ENCODE measurements at regions not wholly inside any gene's neighbourhood (a gene's known extent, or its start where the extent isn't known, plus 50 kb on each side); places are given as distances from the start of the nearest gene placed in this dataset.
A peak's percentile ranks its signal among the peaks of the same experiment; 100 is the strongest.

GRCh38 chr11:15575409-15575808, 460.7 kb downstream of the INSC start:
- intact Hi-C loops (cut with DNase I) = no loop called here
- DNase-seq = no peak

- DNase-seq = peak in 1 of 10 donors; percentile 56
- intact Hi-C loops (cut with DNase I) = no loop called here
Measured at GRCh38 chr11:15576769-15577168, 462.0 kb downstream of the INSC start.

GRCh38 chr11:15577519-15577918, 462.8 kb downstream of the INSC start:
- intact Hi-C loops (cut with DNase I) = no loop called here
- no peak for DNase-seq

DNA sequence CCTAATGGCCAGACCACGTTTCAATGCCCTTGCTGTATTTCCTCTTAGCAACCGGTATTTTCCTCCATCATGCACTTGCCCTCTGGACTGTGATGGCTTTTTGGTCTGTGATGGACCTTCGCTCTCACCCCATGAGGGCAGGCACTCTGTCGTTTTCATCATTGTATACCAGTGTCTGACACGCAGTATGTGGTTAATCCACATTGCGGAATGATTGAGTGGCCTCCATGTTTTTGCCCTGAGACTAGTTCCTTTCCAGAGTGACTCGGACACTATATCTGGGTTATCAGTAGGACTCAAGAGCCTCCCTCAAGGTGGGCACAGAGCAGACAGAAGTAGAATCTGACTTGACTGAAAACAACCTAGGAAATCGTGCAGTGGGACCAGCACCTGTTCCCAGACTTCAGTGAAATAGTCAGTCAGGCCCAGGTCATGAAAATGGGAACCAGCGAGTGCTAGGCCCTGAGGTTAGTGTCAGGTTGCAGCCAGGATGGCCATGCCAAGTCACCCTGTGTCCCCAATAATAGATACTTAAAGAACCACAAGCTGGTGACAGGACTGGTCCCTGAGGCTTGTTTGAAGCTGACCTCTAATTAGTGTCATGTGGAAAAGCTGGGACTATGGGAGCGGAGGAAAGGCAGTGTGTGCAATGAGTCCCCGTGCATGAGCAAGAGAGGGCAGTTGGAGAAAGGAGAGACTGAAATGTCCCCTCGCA, 464.7 kb downstream of the INSC start:
- intact Hi-C loops (cut with DNase I) = no loop called here

GRCh38 chr11:15580056-15580774, 465.5 kb downstream of the INSC start:
- intact Hi-C loops (cut with DNase I) = no loop called here
- no peak for DNase-seq

More for the DNA sequence above, 464.7 kb downstream of the INSC start:
- DNase-seq = no peak

DNA sequence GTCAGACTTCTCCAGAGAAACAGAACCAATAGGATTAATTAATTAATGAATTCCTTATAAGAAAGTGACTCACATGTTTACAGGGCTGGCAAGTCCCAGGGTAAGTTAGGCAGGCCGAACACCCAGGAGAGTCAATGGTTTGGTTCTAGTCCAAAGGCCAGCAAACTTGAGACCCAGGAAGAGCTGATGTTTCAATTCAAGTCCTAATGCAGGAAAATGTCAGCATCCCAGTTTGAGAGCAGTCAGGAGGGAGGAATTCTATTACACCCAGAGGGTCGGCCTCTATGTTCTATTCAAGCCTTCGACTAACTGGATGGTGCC, 466.0 kb downstream of the INSC start:
- no peak for DNase-seq
- intact Hi-C loops (cut with DNase I) = no loop called here

DNA sequence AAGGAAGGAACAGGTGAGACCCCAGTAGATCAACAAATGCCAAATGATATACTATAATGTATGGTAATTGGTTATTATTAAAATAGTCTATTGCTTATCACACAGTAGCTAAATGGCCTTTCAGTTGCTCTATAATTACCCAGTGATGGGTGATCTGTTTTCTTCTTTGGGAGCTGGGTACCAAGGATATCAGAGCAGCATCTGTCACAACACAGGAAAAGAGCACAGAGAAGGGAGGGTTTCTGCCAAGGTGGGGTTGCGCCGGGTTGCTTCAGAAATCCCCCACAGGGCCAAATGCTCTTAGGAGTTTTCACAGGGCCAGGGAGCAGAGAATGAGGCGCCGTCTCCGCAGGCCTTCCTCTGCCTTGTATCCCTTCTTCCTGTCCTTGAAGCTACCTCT, 469.4 kb downstream of the INSC start:
- intact Hi-C loops (cut with DNase I) = no loop called here
- no peak for DNase-seq

DNA sequence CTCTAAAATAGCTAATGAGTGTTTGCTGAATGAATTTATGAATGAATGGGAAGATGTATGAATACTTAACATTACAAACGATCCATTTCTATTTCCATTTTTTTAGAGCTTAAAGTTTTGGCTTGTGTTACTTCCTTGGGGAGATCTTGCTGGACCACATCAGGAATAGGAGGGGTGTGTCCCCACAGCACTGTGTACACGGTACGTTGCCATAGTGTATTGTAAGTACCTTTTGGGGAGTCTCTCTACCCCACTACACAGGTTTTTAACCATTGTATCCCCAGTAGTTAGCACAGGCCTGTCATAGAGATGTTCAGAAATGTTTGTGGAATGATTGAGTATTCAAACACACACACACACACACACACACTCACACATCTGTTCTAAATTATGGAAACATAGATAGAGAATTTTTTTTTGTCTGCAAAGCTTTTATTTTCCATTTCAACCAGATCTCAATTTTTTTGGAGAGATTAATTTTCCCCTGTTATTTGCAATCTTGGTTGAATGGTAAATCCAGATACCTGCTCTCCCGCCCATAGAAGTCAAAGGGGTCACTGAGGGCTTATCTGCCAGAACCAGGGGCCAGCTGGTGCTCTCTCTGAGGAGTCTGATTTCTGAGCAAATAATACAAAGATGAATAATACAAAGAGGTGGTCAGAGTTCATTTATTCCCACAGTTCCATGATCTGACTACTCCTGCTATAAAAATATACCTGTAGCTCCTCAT, 471.0 kb downstream of the INSC start:
- intact Hi-C loops (cut with DNase I) = no loop called here
- DNase-seq = no peak

DNA sequence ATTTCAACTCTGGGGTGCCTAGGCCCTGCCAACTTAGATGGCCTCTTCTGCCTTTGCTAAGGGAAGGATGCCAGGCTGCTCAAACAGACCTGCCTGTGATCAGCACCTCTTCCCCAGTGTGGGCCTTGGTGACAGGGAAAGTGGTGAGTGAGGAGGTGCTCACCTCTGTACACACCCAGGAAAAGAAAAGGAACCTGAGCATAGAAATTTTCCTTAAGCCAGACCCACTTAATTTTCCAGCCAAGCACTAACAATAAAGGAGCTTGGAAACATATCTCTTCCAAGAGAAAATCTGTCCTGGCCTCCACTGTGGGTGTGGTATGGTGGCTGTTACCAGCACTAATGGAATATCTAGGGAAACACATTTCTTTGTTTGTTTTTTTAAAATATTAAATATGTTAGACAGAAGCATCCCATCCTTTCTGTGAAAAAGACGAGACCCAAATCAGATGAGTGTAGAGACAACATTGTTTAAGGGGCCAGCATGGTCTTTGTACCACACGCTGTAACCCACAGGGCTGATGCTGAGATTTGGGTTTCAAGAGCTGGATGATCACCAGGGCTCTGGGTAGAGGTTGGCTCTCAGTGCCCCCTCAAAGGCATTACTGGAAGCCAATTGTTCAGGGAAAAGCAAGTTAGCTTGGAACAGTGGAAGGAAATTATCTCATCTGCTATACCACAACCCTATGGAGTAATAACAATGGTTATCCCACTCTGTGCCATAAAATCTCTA, 472.2 kb downstream of the INSC start:
- no peak for DNase-seq
- intact Hi-C loops (cut with DNase I) = no loop called here

DNA sequence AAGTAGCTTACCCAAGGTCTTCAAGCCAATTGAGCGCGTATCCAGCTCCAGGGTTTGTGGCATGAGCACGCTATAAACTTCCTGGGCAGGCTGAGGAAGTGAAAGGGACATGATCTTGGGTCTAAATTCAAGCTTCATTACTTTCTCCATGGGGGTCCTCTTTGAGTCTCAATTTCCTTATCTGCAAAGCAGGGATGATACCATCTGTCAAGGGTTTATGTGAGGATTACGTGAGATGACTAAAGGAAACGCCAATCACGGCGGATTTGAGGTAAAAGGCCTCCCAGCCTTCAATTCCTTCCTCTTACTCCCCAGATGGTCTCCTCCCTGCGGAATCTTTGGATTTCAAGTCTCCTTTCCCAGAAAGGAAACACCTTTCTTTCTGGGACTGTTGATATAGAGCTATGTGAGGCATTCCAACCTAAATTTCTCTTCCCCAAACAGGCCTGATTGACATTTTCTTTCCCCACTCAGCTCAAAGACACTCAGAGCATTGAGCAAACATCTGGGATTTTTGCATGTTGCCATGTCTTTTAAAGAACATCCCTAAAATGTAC, 474.4 kb downstream of the INSC start:
- intact Hi-C loops (cut with DNase I) = no loop called here
- no peak for DNase-seq

DNA sequence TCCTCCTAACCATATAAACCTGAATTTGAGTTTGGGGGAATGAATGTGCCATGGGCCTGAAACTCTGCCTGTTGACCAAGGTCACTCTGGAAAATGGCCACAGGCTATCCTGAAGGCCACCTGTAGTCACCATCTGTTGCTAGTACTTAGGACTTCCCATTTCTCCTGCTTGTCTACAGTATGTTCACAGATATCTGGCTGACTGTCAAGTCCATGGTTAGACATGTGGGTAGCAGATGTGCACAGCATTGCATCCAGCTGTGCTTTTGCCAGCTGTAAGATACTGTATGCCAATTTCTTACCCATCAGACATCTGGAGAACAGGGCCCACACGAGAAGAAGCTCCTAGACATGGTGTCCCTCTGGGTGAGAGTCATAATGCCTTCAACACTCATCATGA, 475.4 kb downstream of the INSC start:
- intact Hi-C loops (cut with DNase I) = no loop called here
- no peak for DNase-seq

DNA sequence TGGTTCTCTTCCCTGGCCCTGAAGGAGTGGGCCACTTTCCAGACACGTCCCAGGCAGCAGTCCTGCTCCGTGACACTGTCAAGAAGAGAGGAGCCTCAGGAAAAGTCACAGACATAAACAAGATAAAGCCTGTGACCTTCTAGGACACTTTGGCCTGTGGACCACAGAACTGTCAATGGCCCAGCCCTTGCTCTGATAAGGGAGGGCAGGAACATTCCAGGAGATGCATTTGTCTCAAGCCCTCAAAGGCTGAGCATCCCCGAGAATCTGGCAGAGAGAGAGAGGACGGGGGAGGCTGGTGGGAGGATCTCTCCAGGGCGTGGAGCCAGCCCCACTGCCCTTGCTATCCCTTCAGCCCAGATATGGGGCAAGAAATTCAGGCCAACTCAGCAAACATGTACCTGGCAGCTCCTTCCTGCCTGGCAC, 476.4 kb downstream of the INSC start:
- intact Hi-C loops (cut with DNase I) = no loop called here
- no peak for DNase-seq

DNA sequence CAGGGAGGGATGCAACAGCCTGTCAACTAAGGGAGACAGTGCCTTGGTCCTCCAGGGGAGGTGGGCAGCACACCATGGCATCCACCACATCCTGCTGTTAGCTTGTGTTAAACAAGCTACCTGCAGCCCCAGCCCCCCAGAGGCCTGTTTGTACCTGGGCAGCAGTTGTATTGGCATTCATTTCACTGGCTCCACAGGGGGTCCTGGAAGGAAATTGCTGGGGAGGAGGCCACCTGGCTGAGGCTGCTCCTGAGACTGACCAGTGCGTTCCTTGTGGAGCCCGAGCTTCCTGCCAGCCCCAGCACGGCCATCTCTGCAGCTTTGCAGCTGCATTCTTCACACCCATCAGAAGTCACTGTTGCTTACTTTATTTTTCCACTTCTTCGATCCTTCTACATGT, 479.9 kb downstream of the INSC start:
- intact Hi-C loops (cut with DNase I) = no loop called here
- no peak for DNase-seq

DNA sequence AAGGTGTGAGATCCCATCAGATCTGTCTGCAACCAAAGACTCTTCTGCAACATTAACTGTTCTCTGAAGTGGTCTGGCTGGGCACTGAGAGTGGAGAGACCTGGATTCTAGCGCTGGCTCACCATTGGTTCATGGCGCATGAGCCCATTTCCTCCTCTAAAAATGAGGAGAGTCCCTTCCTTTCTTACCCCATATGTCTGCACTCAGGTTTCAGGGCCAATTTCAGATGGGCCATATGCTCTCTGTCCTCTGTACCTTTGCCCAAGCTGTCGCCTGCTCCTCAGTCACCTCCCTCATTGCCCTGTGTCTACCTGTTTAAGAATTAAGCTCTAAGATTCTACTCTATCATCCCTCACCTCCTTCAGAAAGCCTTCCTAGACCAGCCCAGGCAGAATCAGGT, 484.7 kb downstream of the INSC start:
- intact Hi-C loops (cut with DNase I) = no loop called here
- DNase-seq = no peak

DNA sequence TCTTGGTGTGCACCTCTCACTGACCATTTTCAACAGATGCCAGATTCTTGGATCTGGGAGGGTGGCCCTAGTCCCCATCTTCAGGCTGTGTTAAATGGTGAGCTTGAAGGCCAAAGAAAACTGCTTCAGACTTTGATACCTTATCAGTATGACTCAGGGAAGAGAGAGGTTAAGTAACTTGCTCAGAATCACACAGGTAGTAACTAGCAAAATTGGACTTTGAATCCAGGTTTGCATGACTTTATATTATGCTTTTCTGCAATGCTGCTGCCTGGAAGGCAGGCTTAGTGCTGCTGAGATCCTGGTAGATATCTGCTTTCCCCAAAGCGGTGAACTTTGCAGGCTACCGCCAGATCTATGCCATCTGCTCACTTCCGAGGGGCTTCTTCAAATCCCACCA, 487.3 kb downstream of the INSC start:
- DNase-seq = no peak

GRCh38 chr11:15602785-15603567, 488.3 kb downstream of the INSC start:
- peak in 1 of 10 donors; percentile 82 for DNase-seq
- intact Hi-C loops (cut with DNase I) = no loop called here

More for the DNA sequence above, 487.3 kb downstream of the INSC start:
- intact Hi-C loops (cut with DNase I) = no loop called here

DNA sequence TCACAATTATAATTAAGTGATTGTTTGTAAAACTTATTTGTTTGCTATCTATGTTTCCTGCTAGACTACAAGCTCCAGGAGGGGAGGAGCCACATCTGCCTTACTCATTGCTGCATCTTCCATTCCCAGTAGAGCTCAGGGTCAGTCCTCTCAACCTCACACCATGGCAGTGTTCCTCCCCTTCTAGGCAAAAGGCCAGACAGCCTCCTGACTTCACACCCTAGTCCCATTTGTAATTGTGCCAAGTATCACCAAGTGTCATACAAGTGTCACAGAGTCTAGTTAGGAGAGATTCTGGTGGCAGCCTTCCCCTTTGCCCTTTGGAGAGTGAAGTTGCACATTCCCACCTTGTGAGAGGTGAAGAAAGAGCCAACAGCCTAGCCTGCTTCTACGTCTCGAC, 490.4 kb downstream of the INSC start:
- no peak for DNase-seq
- intact Hi-C loops (cut with DNase I) = no loop called here

- DNase-seq = no peak
- intact Hi-C loops (cut with DNase I) = no loop called here
Measured at GRCh38 chr11:15607361-15608036, 492.8 kb downstream of the INSC start.

DNA sequence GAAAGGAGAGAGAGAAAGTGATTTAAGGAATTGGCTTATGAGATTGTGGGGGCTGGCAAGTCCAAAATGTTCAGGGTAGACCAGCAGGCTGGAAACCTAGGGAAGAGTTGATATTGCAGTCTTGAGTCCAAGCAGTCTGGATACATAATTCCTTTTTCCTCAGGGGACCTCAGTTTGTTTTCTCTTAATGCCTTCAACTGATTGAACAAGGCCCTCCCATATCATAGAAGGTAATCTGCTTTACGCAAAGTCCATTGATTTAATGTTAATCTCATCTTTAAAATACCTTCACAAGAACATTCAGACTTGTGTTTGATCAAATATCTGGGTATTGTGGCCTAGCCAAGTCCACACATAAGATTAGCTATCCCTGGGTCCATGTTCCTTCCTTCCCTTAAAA, 494.7 kb downstream of the INSC start:
- DNase-seq = no peak
- intact Hi-C loops (cut with DNase I) = no loop called here

All from posterior cingulate gyrus (tissue), 11 donors.